PC-9 (cell line): ENCODE measurements at regions not wholly inside any gene's neighbourhood (a gene's known extent, or its start where the extent isn't known, plus 50 kb on each side); places are given as distances from the start of the nearest gene placed in this dataset.

Experiments
- BruUV-seq: library from RNA; stranded (reverse); fragments of 400-500 nt; replicated peaks from 2 replicates; lab custom pipeline; 2021; lab: Mats Ljungman, UMichigan
- CTCF ChIA-PET: fragments of 300-600 bp; sonication (Branson Sonifier 250); formaldehyde crosslinking; loops from one replicate; lab custom pipeline; 2022; ENCODE audit warnings: antibody characterized with exemption; lab: Charles Lee
- POLR2A ChIA-PET: fragments of 300-600 bp; sonication (Branson Sonifier 250); formaldehyde crosslinking; loops from one replicate; lab custom pipeline; 2022; ENCODE audit warnings: antibody characterized with exemption; ENCODE audit not compliant: unreplicated experiment; lab: Charles Lee
- DNase-seq, 2 experiments: peaks; one replicate each; pipeline versions ENCODE4 v3.0.0 to v3.0.0-alpha.2; 2015 to 2022; ENCODE audit warnings: mixed read lengths in 1 of 2
- H2AFZ ChIP-seq: fragments of 200-600 bp; sonication (generic); 2 replicates; pipeline ENCODE4 v1.8.1; 2017; ENCODE audit warnings: antibody characterized with exemption
- H3F3A ChIP-seq: fragments of 200-600 bp; sonication (generic); 2 replicates; pipeline ENCODE4 v1.8.1; 2017; ENCODE audit warnings: antibody characterized with exemption, mild to moderate bottlenecking, low read depth; ENCODE audit not compliant: insufficient read depth
- H3K27ac ChIP-seq: fragments of 200-600 bp; sonication (generic); 2 replicates; pipeline ENCODE4 v1.6.1; 2016; ENCODE audit warnings: mixed run types
- H3K27me3 ChIP-seq: fragments of 200-600 bp; sonication (generic); 2 replicates; pipeline ENCODE4 v1.6.1; 2016; ENCODE audit warnings: low read depth, mixed run types; ENCODE audit not compliant: insufficient read depth
- H3K36me3 ChIP-seq: fragments of 200-600 bp; sonication (generic); 2 replicates; pipeline ENCODE4 v1.6.1; 2016; ENCODE audit warnings: low read depth, mixed run types
- H3K4me1 ChIP-seq: fragments of 200-600 bp; sonication (generic); replicated peaks from 2 replicates; pipeline ENCODE4 v1.6.1; 2016; ENCODE audit warnings: mixed run types; ENCODE audit not compliant: insufficient read depth
- H3K4me2 ChIP-seq: fragments of 200-600 bp; sonication (generic); 2 replicates; pipeline ENCODE4 v1.6.1; 2017; ENCODE audit warnings: mixed run types
- H3K4me3 ChIP-seq: fragments of 200-600 bp; sonication (generic); 2 replicates; pipeline ENCODE4 v1.6.1; 2016; ENCODE audit warnings: mixed run types
- H3K79me2 ChIP-seq: fragments of 200-600 bp; sonication (generic); 2 replicates; pipeline ENCODE4 v1.6.1; 2017; ENCODE audit warnings: low read depth, mixed run types
- H3K9me2 ChIP-seq: fragments of 200-600 bp; sonication (generic); 2 replicates; pipeline ENCODE4 v1.8.1; 2017; ENCODE audit warnings: mild to moderate bottlenecking; ENCODE audit not compliant: insufficient read depth
- H3K9me3 ChIP-seq: fragments of 200-600 bp; sonication (generic); 2 replicates; pipeline ENCODE4 v1.8.1; 2016; ENCODE audit warnings: low read depth; ENCODE audit not compliant: insufficient read depth
- H4K20me1 ChIP-seq: fragments of 200-600 bp; sonication (generic); 2 replicates; pipeline ENCODE4 v1.8.1; 2017; ENCODE audit not compliant: insufficient read depth
- EZH2 ChIP-seq: fragments of 200-600 bp; sonication (generic); IDR thresholded peaks from 2 replicates; pipeline ENCODE4 v1.8.0; 2017; ENCODE audit warnings: antibody characterized with exemption, low read depth
- intact Hi-C: fragments of 100-400 bp; cut with micrococcal nuclease; formaldehyde crosslinking; loops from one replicate; pipeline ENCODE4 v1.10.0; 2022; ENCODE audit not compliant: unreplicated experiment
- TF ChIP-seq, protein P1 (sequence below): fragments of 200-600 bp; sonication (generic); conservative IDR thresholded peaks from 2 replicates; pipeline ENCODE4 v1.6.1; 2017; ENCODE audit warnings: mixed run types, antibody characterized with exemption, mild to moderate bottlenecking, moderate library complexity

DNA sequence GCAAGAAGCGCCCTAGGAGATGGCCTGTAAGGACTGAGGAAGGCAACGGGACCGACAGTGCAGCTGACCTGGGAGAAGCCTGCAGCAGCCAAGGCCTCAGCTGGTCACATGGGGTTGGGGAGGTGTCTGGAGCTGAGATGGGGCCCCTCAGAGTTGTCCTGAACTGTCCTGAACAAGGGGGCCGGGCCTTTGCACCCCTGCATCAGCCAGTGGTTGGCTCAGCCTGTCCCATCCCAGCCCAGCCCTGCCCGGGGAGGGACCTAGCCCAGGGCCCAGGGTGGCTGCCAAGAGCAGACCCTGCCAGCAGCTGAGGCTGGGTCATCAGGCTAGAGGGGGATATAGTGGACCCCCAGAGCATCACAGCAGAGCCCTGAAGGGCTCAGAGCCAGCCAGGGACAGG lies 122.8 kb upstream of the PPP1R26 start:
- H3K4me1 ChIP-seq: no peaks in the 10 kb centered on the region
- no peaks in the 10 kb centered on the region for H3K9me2 ChIP-seq
- no peaks in the 10 kb centered on the region for H3K9me3 ChIP-seq
- CTCF ChIA-PET: no interaction called here
- peaks cover 94% of the 10 kb centered on the region for H3K27me3 ChIP-seq
- TF ChIP-seq EZH2: no peak
- TF ChIP-seq, protein P1, sequence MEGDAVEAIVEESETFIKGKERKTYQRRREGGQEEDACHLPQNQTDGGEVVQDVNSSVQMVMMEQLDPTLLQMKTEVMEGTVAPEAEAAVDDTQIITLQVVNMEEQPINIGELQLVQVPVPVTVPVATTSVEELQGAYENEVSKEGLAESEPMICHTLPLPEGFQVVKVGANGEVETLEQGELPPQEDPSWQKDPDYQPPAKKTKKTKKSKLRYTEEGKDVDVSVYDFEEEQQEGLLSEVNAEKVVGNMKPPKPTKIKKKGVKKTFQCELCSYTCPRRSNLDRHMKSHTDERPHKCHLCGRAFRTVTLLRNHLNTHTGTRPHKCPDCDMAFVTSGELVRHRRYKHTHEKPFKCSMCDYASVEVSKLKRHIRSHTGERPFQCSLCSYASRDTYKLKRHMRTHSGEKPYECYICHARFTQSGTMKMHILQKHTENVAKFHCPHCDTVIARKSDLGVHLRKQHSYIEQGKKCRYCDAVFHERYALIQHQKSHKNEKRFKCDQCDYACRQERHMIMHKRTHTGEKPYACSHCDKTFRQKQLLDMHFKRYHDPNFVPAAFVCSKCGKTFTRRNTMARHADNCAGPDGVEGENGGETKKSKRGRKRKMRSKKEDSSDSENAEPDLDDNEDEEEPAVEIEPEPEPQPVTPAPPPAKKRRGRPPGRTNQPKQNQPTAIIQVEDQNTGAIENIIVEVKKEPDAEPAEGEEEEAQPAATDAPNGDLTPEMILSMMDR: no peak
- no peak overlapping the region for H3K27ac ChIP-seq
- H4K20me1 ChIP-seq: no peaks in the 10 kb centered on the region
- H3F3A ChIP-seq: no peaks in the 10 kb centered on the region
- no peak overlapping the region for H3K4me3 ChIP-seq
- DNase-seq: no peak
- BruUV-seq: no TSS peak
- POLR2A ChIA-PET: no interaction called here
- intact Hi-C loops: no loop called here
- no peaks in the 10 kb centered on the region for H3K79me2 ChIP-seq
- H3K4me2 ChIP-seq: no peak overlapping the region
- H3K36me3 ChIP-seq: no peaks in the 10 kb centered on the region
- no peak overlapping the region for H2AFZ ChIP-seq

DNA sequence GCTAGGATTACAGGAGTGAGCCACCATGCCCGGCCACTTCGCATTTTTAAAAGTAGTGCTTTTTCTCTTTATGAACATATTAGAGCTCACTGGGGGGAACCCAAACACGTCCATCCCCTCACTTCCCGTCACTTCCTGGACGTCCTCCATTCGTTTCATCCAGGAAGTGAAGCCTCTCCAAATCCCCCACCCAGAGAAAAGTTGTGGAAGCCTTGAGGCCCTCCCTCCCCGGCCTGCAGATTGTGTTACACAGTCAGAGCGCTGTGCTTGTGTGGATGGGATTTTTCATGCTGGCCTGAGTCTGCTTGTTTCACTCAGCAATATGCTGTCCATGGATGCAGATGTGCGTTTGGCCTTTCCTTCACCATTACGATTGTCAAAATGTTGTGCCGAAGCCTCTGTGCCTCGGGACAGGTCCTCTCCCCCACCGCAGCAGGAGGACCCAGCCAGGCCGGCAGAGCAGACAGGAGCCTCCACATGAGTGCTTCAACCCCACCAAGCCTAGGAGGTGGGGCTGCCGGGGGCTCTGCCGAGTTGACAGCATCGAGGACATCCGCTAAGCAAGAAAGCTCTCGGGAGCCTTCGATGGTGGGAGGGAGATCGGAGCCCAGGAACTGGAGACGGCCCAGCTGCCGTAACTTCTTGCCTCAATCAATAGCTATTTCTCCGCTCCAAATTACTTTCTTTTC lies 121.6 kb upstream of the PPP1R26 start:
- TF ChIP-seq, protein P1: no peak
- no peak for TF ChIP-seq EZH2

DNA sequence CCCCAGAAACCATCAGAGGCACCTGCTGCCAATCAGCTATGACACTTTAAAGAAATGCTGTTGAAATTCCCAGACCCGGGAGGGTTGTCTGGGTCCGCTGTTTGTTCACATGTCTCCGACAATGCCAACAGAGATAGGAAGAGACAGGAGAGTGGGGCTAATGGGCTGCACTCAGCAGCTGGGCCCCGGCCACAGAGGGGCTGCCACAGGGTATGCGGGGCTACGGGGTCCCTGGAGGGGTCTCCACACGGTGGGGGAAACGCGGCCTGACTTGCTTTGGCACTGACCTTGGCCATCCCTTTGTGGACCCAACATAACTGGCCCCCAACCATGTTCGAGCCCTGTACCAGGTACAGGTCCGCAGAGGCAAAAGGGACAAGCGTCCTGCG lies 121.0 kb upstream of the PPP1R26 start:
- no peak for DNase-seq
- Histone ChIP-seq H3K36me3 (no peaks in the 10 kb centered on the region), H3K4me3 (no peak overlapping the region), H3K9me3 (no peaks in the 10 kb centered on the region), H3K27ac (no peak overlapping the region), H3K27me3 (peaks cover 86% of the 10 kb centered on the region), H3K79me2 (no peaks in the 10 kb centered on the region), H3K4me1 (no peaks in the 10 kb centered on the region), H4K20me1 (no peaks in the 10 kb centered on the region), H3K9me2 (no peaks in the 10 kb centered on the region), H2AFZ (no peak overlapping the region), H3K4me2 (no peak overlapping the region), H3F3A (no peaks in the 10 kb centered on the region)
- no TSS peak for BruUV-seq
- intact Hi-C loops: no loop called here
- TF ChIP-seq, protein P1: no peak
- no peak for TF ChIP-seq EZH2
- ChIA-PET CTCF (no interaction called here), POLR2A (no interaction called here)

More for the DNA sequence above, 121.6 kb upstream of the PPP1R26 start:
- Histone ChIP-seq H3K79me2 (no peaks in the 10 kb centered on the region), H3F3A (no peaks in the 10 kb centered on the region), H2AFZ (no peak overlapping the region), H3K9me2 (no peaks in the 10 kb centered on the region), H4K20me1 (no peaks in the 10 kb centered on the region), H3K27ac (no peak overlapping the region), H3K4me1 (no peaks in the 10 kb centered on the region), H3K4me3 (no peak overlapping the region), H3K9me3 (no peaks in the 10 kb centered on the region), H3K27me3 (peaks cover 86% of the 10 kb centered on the region), H3K36me3 (no peaks in the 10 kb centered on the region), H3K4me2 (no peak overlapping the region)
- ChIA-PET POLR2A (no interaction called here), CTCF (no interaction called here)
- no TSS peak for BruUV-seq
- intact Hi-C loops: no loop called here
- DNase-seq: no peak
